Trophoblast cell (in vitro differentiated cells and primary cell): ENCODE measurements at regions not wholly inside any gene's neighbourhood (a gene's known extent, or its start where the extent isn't known, plus 50 kb on each side); places are given as distances from the start of the nearest gene placed in this dataset.

Experiments
- DNase-seq, 2 donors: peaks; one replicate each; pipeline ENCODE4 v3.0.0-alpha.2; 2016
- H2AFZ ChIP-seq: 2 replicates; pipeline ENCODE4 v1.6.1; 2013; ENCODE audit warnings: low read length, moderate library complexity, mild to moderate bottlenecking; ENCODE audit not compliant: insufficient read depth, poor library complexity
- H2AK5ac ChIP-seq: 2 replicates; pipeline ENCODE4 v1.6.1; 2013; ENCODE audit warnings: mild to moderate bottlenecking, low read length
- H2BK120ac ChIP-seq: 2 replicates; pipeline ENCODE4 v1.6.1; 2013; ENCODE audit warnings: low read length, mild to moderate bottlenecking, moderate library complexity; ENCODE audit not compliant: insufficient read depth, poor library complexity
- H2BK12ac ChIP-seq: 2 replicates; pipeline ENCODE4 v1.6.1; 2013; ENCODE audit warnings: mild to moderate bottlenecking, low read length, moderate library complexity
- H2BK5ac ChIP-seq: 2 replicates; pipeline ENCODE4 v1.6.1; 2013; ENCODE audit warnings: low read length, low read depth, moderate library complexity, mild to moderate bottlenecking; ENCODE audit not compliant: poor library complexity
- H3K14ac ChIP-seq: 2 replicates; pipeline ENCODE4 v1.6.1; 2013; ENCODE audit warnings: mild to moderate bottlenecking, low read length
- H3K18ac ChIP-seq: 2 replicates; pipeline ENCODE4 v1.6.1; 2013; ENCODE audit warnings: mild to moderate bottlenecking, low read length
- H3K23ac ChIP-seq: 2 replicates; pipeline ENCODE4 v1.6.1; 2013; ENCODE audit warnings: low read length
- H3K27ac ChIP-seq: 2 replicates; pipeline ENCODE4 v1.5.1; 2013; ENCODE audit warnings: low read depth, mild to moderate bottlenecking, inconsistent platforms, low read length, moderate library complexity
- H3K27me3 ChIP-seq: 2 replicates; pipeline ENCODE4 v1.6.1; 2013; ENCODE audit warnings: inconsistent platforms, mild to moderate bottlenecking, low read length, moderate library complexity; ENCODE audit not compliant: insufficient read depth
- H3K36me3 ChIP-seq, 2 experiments: 1 replicate in 1 of 2; 2 replicates in 1 of 2; pipeline ENCODE4 v1.6.1; 2013; ENCODE audit warnings: low read length in 2 of 2, mild to moderate bottlenecking in 2 of 2, moderate library complexity in 1 of 2; ENCODE audit not compliant: insufficient read depth in 2 of 2, control insufficient read depth in 1 of 2
- H3K4ac ChIP-seq: 2 replicates; pipeline ENCODE4 v1.6.1; 2013; ENCODE audit warnings: low read depth, mild to moderate bottlenecking, low read length, moderate library complexity
- H3K4me1 ChIP-seq, 2 experiments: 1 replicate in 1 of 2; 2 replicates in 1 of 2; pipeline ENCODE4 v1.6.1; 2013; ENCODE audit warnings: low read length in 2 of 2, mild to moderate bottlenecking in 2 of 2, moderate library complexity in 1 of 2; ENCODE audit not compliant: insufficient read depth in 2 of 2, control insufficient read depth in 1 of 2
- H3K4me2 ChIP-seq: 2 replicates; pipeline ENCODE4 v1.6.1; 2013; ENCODE audit warnings: inconsistent platforms, mild to moderate bottlenecking, low read length, moderate library complexity
- H3K4me3 ChIP-seq: 2 replicates; pipeline ENCODE4 v1.5.1; 2013; ENCODE audit warnings: mild to moderate bottlenecking, low read depth, low read length, inconsistent platforms
- H3K79me1 ChIP-seq: one replicate; pipeline ENCODE4 v1.6.1; 2013; ENCODE audit warnings: low read length
- H3K79me2 ChIP-seq: 2 replicates; pipeline ENCODE4 v1.6.1; 2013; ENCODE audit warnings: low read length, mild to moderate bottlenecking; ENCODE audit not compliant: control insufficient read depth, insufficient read depth, poor library complexity
- H3K9ac ChIP-seq: 2 replicates; pipeline ENCODE4 v1.6.1; 2013; ENCODE audit warnings: mild to moderate bottlenecking, low read length
- H3K9me3 ChIP-seq: 2 replicates; pipeline ENCODE4 v1.6.1; 2013; ENCODE audit warnings: low read depth, mild to moderate bottlenecking, control low read depth, inconsistent platforms, low read length; ENCODE audit not compliant: insufficient read depth
- H4K12ac ChIP-seq: 2 replicates; pipeline ENCODE4 v1.6.1; 2013; ENCODE audit warnings: low read depth, mild to moderate bottlenecking, low read length, moderate library complexity
- H4K8ac ChIP-seq: 2 replicates; pipeline ENCODE4 v1.6.1; 2013; ENCODE audit warnings: low read depth, mild to moderate bottlenecking, low read length, moderate library complexity
- H4K91ac ChIP-seq: one replicate; pipeline ENCODE4 v1.6.1; 2013; ENCODE audit warnings: low read depth, mild to moderate bottlenecking, low read length, moderate library complexity
- WGBS: extraction: QIAGEN DNeasy Blood & Tissue Kit; methylation state at CpG from one replicate; pipeline ENCODE4 v1.1.7; 2013; ENCODE audit warnings: missing lambda C conversion rate; ENCODE audit not compliant: insufficient read length, insufficient coverage; ENCODE audit errors: extremely low coverage; 5-methylcytosine and 5-hydroxymethylcytosine counted together

- no peak overlapping the region for H2AFZ ChIP-seq
- H3K79me2 ChIP-seq, result no peaks in the 10 kb centered on the region
- peak overlapping the region; percentile 50 for H2AK5ac ChIP-seq
- H3K27me3 ChIP-seq, result no peaks in the 10 kb centered on the region
- H3K4me3 ChIP-seq, result no peak overlapping the region
- no peak overlapping the region for H3K23ac ChIP-seq
- H3K36me3 ChIP-seq, result no peaks in the 10 kb centered on the region
- H3K4me1 ChIP-seq, result peaks cover 22 to 36% of the 10 kb centered on the region in 2 experiments
- no peak overlapping the region for H4K8ac ChIP-seq
- H3K4me2 ChIP-seq, result no peak overlapping the region
- no peak overlapping the region for H3K14ac ChIP-seq
- WGBS, result no CpG with 5 or more reads among the region's 4 CpGs
- no peak overlapping the region for H3K18ac ChIP-seq
- no peak overlapping the region for H4K91ac ChIP-seq
- no peak overlapping the region for H3K9ac ChIP-seq
- no peak for DNase-seq
- no peak overlapping the region for H2BK5ac ChIP-seq
- no peak overlapping the region for H3K4ac ChIP-seq
- no peak overlapping the region for H3K27ac ChIP-seq
- no peaks in the 10 kb centered on the region for H3K9me3 ChIP-seq
- H2BK120ac ChIP-seq, result no peak overlapping the region
- H2BK12ac ChIP-seq, result no peak overlapping the region
- peaks cover 11% of the 10 kb centered on the region for H3K79me1 ChIP-seq
- H4K12ac ChIP-seq, result no peak overlapping the region
Measured at GRCh38 chr6:3509336-3509735, 52.5 kb upstream of the SLC22A23 start.

- Histone ChIP-seq H3K79me2 (no peaks in the 10 kb centered on the region), H4K91ac (no peak overlapping the region), H3K27ac (no peak overlapping the region), H3K79me1 (peaks cover 11% of the 10 kb centered on the region), H2BK5ac (no peak overlapping the region), H2AK5ac (no peak overlapping the region), H2AFZ (no peak overlapping the region), H3K36me3 (no peaks in the 10 kb centered on the region), H3K4me3 (no peak overlapping the region), H3K14ac (no peak overlapping the region), H3K9me3 (no peaks in the 10 kb centered on the region), H3K4me1 (peaks cover 19 to 28% of the 10 kb centered on the region in 2 experiments), H3K9ac (no peak overlapping the region), H3K27me3 (no peaks in the 10 kb centered on the region), H2BK120ac (no peak overlapping the region), H4K12ac (no peak overlapping the region), H2BK12ac (no peak overlapping the region), H4K8ac (no peak overlapping the region), H3K4ac (no peak overlapping the region), H3K4me2 (no peak overlapping the region), H3K18ac (no peak overlapping the region), H3K23ac (no peak overlapping the region)
- no CpG with 5 or more reads among the region's 4 CpGs for WGBS
- no peak for DNase-seq
Measured at GRCh38 chr6:3506751-3507383, 50.0 kb upstream of the SLC22A23 start.
